IMR-90 (cell line): ENCODE measurements at regions not wholly inside any gene's neighbourhood (a gene's known extent, or its start where the extent isn't known, plus 50 kb on each side); places are given as distances from the start of the nearest gene placed in this dataset.

Experiments used
- ATAC-seq: fragments of 200-7000 bp; cut with Tn5 transposase; 2 replicates; pipeline ENCODE4 v1.9.1; 2020; ENCODE audit warnings: low read depth, mild to moderate bottlenecking, moderate library complexity
- BruUV-seq: library from RNA; stranded (reverse); fragments of 400-500 nt; replicated peaks from 2 replicates; lab custom pipeline; 2021; lab: Mats Ljungman, UMichigan
- CTCF ChIA-PET: fragments of 300-600 bp; formaldehyde crosslinking; extraction: SDS; loops from one replicate; lab custom pipeline; 2021; ENCODE audit warnings: antibody characterized with exemption; lab: Yijun Ruan, JAX
- POLR2A ChIA-PET: fragments of 300-600 bp; sonication (Branson Sonifier 250); formaldehyde crosslinking; loops from one replicate; lab custom pipeline; 2022; ENCODE audit warnings: antibody characterized with exemption; ENCODE audit not compliant: unreplicated experiment; lab: Charles Lee
- DNase-seq: peaks from one replicate; pipeline ENCODE4 v3.0.0; 2013
- H2AFZ ChIP-seq: replicated peaks from 2 replicates; pipeline ENCODE3; 2013; ENCODE audit warnings: low read length, mild to moderate bottlenecking; ENCODE audit not compliant: poor library complexity
- H2AK5ac ChIP-seq: 2 replicates; pipeline ENCODE4 v1.6.1; 2013; ENCODE audit warnings: low read depth, low read length, inconsistent platforms
- H2AK9ac ChIP-seq: replicated peaks from 2 replicates; pipeline ENCODE3; 2013; ENCODE audit warnings: mild to moderate bottlenecking, low read depth, low read length, moderate library complexity; ENCODE audit not compliant: poor library complexity
- H2BK120ac ChIP-seq: 2 replicates; pipeline ENCODE4 v1.6.1; 2013; ENCODE audit warnings: low read depth, low read length, inconsistent platforms
- H2BK15ac ChIP-seq: 3 replicates; pipeline ENCODE4 v1.6.1; 2013; ENCODE audit warnings: low read depth, low read length, inconsistent platforms
- H2BK20ac ChIP-seq: 2 replicates; pipeline ENCODE4 v1.6.1; 2013; ENCODE audit warnings: low read depth, mild to moderate bottlenecking, inconsistent platforms, low read length, moderate library complexity
- H2BK5ac ChIP-seq: 2 replicates; pipeline ENCODE4 v1.6.1; 2013; ENCODE audit warnings: mild to moderate bottlenecking, low read depth, low read length, inconsistent platforms; ENCODE audit not compliant: poor library complexity, severe bottlenecking
- H3K14ac ChIP-seq: replicated peaks from 2 replicates; pipeline ENCODE4 v1.6.1; 2013; ENCODE audit warnings: low read depth, low read length, inconsistent platforms
- H3K18ac ChIP-seq: 2 replicates; pipeline ENCODE4 v1.6.1; 2013; ENCODE audit warnings: low read depth, low read length, control low read depth
- H3K23ac ChIP-seq: 2 replicates; pipeline ENCODE4 v1.6.1; 2013; ENCODE audit warnings: low read depth, low read length, inconsistent platforms
- H3K27ac ChIP-seq: 2 replicates; pipeline ENCODE4 v1.5.1; 2013; ENCODE audit warnings: mild to moderate bottlenecking, control low read depth, low read length; ENCODE audit not compliant: insufficient read depth
- H3K27me3 ChIP-seq: 2 replicates; pipeline ENCODE4 v1.6.1; 2013; ENCODE audit warnings: low read length; ENCODE audit not compliant: control insufficient read depth, insufficient read depth
- H3K36me3 ChIP-seq: 2 replicates; pipeline ENCODE4 v1.6.1; 2013; ENCODE audit warnings: low read length, mixed read lengths; ENCODE audit not compliant: control insufficient read depth, insufficient read depth
- H3K4ac ChIP-seq: 2 replicates; pipeline ENCODE4 v1.6.1; 2013; ENCODE audit warnings: low read depth, low read length, inconsistent platforms
- H3K4me1 ChIP-seq: 2 replicates; pipeline ENCODE4 v1.6.1; 2013; ENCODE audit warnings: low read length, mixed read lengths; ENCODE audit not compliant: control insufficient read depth, insufficient read depth
- H3K4me2 ChIP-seq: 2 replicates; pipeline ENCODE4 v1.6.1; 2013; ENCODE audit warnings: low read depth, mild to moderate bottlenecking, control low read depth, low read length, moderate library complexity
- H3K4me3 ChIP-seq: 2 replicates; pipeline ENCODE4 v1.5.1; 2013; ENCODE audit warnings: low read depth, mild to moderate bottlenecking, control low read depth, low read length, moderate library complexity; ENCODE audit not compliant: insufficient read depth
- H3K56ac ChIP-seq: 2 replicates; pipeline ENCODE4 v1.6.1; 2013; ENCODE audit warnings: low read length, inconsistent platforms; ENCODE audit not compliant: insufficient read depth; ENCODE audit errors: extremely low read depth
- H3K79me1 ChIP-seq, 2 experiments: 2 replicates each; pipeline ENCODE4 v1.6.1; 2013; ENCODE audit warnings: low read length in 2 of 2, inconsistent platforms in 1 of 2, low read depth in 1 of 2
- H3K9ac ChIP-seq: 2 replicates; pipeline ENCODE4 v1.6.1; 2013; ENCODE audit warnings: low read depth, low read length, control low read depth
- H3K9me1 ChIP-seq: 2 replicates; pipeline ENCODE4 v1.6.1; 2013; ENCODE audit warnings: low read length, inconsistent platforms; ENCODE audit not compliant: insufficient read depth
- H3K9me3 ChIP-seq: 2 replicates; pipeline ENCODE4 v1.6.1; 2013; ENCODE audit warnings: low read length; ENCODE audit not compliant: control insufficient read depth, insufficient read depth
- H4K20me1 ChIP-seq: 2 replicates; pipeline ENCODE4 v1.6.1; 2013; ENCODE audit warnings: low read length, inconsistent platforms; ENCODE audit not compliant: insufficient read depth
- H4K5ac ChIP-seq: 2 replicates; pipeline ENCODE4 v1.6.1; 2013; ENCODE audit warnings: mild to moderate bottlenecking, low read depth, low read length, control low read depth
- H4K8ac ChIP-seq, 2 experiments: 2 replicates each; pipeline ENCODE4 v1.6.1; 2013; ENCODE audit warnings: low read depth in 2 of 2, low read length in 2 of 2, control low read depth in 1 of 2, inconsistent platforms in 1 of 2
- H4K91ac ChIP-seq: 2 replicates; pipeline ENCODE4 v1.6.1; 2013; ENCODE audit warnings: low read depth, low read length, inconsistent platforms; ENCODE audit not compliant: insufficient read depth
- BHLHE40 ChIP-seq: fragments of 150-350 bp; IDR thresholded peaks from 2 replicates; pipeline ENCODE4 v1.6.1; 2016; ENCODE audit warnings: mild to moderate bottlenecking, low read depth, low read length
- CEBPB ChIP-seq: IDR thresholded peaks from 2 replicates; pipeline ENCODE4 v1.6.1; 2012; ENCODE audit warnings: low read depth, low read length, improper control_type of control experiment
- CHD1 ChIP-seq: IDR thresholded peaks from 2 replicates; pipeline ENCODE4 v1.6.1; 2012; ENCODE audit warnings: low read depth, low read length, improper control_type of control experiment
- FOS ChIP-seq: fragments of 150-350 bp; IDR thresholded peaks from 2 replicates; pipeline ENCODE4 v1.6.1; 2016; ENCODE audit warnings: low read depth, low read length
- MAFK ChIP-seq: IDR thresholded peaks from 2 replicates; pipeline ENCODE4 v1.6.1; 2012; ENCODE audit warnings: low read depth, low read length, improper control_type of control experiment
- MAZ ChIP-seq: IDR thresholded peaks from 2 replicates; pipeline ENCODE4 v1.6.1; 2012; ENCODE audit warnings: low read depth, mild to moderate bottlenecking, low read length, improper control_type of control experiment, moderate library complexity, borderline replicate concordance
- NFE2L2 ChIP-seq: fragments of 150-350 bp; IDR thresholded peaks from 2 replicates; pipeline ENCODE4 v1.6.1; 2016; ENCODE audit warnings: low read depth, mild to moderate bottlenecking, low read length
- POLR2A ChIP-seq: IDR thresholded peaks from 2 replicates; pipeline ENCODE4 v1.6.1; 2012; ENCODE audit warnings: mild to moderate bottlenecking, low read depth, low read length
- RCOR1 ChIP-seq: IDR thresholded peaks from 2 replicates; pipeline ENCODE4 v1.6.1; 2012; ENCODE audit warnings: mild to moderate bottlenecking, low read length, improper control_type of control experiment; ENCODE audit not compliant: insufficient replicate concordance
- SMC3 ChIP-seq: fragments of 150-350 bp; IDR thresholded peaks from 2 replicates; pipeline ENCODE4 v1.6.1; 2016; ENCODE audit warnings: low read depth, mild to moderate bottlenecking, antibody characterized with exemption, low read length, moderate library complexity
- USF2 ChIP-seq: fragments of 150-350 bp; IDR thresholded peaks from 2 replicates; pipeline ENCODE4 v1.6.1; 2017; ENCODE audit warnings: mild to moderate bottlenecking, antibody characterized with exemption, low read length, low read depth
- WGBS, 2 experiments: methylation state at CpG; one replicate each; pipeline versions ENCODE4 v1.1.5 to v1.1.7; 2013; ENCODE audit warnings: missing lambda C conversion rate in 2 of 2; ENCODE audit not compliant: insufficient read length in 1 of 2; ENCODE audit errors: extremely low coverage in 2 of 2; 5-methylcytosine and 5-hydroxymethylcytosine counted together
- dilution Hi-C: fragments of 300-500 bp; cut with HindIII; formaldehyde crosslinking; loops from one replicate; pipeline ENCODE4 v1.14.3; 2018; ENCODE audit warnings: low sequenced_read_pairs; ENCODE audit not compliant: unreplicated experiment
- in situ Hi-C: fragments of 300-500 bp; cut with MboI; formaldehyde crosslinking; loops from 3 replicates; pipeline ENCODE4 v1.14.3; 2019; ENCODE audit warnings: low sequenced_read_pairs, inconsistent platforms, mixed read lengths
- intact Hi-C: fragments of 100-400 bp; cut with micrococcal nuclease; formaldehyde crosslinking; loops from 2 replicates; pipeline ENCODE4 v1.10.0; 2022

DNA sequence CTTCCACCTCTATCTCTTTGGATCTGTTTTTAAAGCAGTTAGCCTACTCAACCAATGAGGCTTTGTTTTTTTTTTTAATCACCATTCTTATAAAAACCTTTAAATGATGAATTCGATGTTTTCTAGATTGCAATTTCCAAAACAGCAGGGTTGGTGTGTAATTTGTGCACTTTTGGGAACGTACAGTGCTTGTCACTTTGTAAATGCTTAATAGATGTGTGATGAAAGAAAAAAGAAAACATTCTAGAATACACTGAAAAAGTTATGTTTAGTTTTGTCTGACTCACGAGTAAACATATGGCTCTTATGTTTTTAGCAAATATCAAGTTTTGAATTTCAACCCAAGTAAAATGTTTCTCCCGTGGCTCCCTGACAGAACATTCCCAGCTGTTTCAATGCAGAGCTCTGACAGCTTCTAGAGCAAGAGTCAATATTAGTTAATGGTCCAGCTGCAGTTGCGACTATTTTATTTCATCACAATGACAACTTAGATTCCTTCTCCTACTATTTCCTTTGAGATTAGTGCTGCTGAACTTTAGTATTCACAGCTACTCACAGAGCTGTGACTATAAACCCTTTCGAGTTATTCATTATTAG is 362.5 kb upstream of the ADAMTS5 start:
- ATAC-seq: peak; percentile 93

More for the DNA sequence above, 362.5 kb upstream of the ADAMTS5 start:
- Histone ChIP-seq H4K91ac (peak overlapping the region; percentile 99; the same call in 1 of the 2 replicates), H3K18ac (peak overlapping the region; percentile 99; the same call in 1 of the 2 replicates), H3K4me3 (no peak overlapping the region), H2AK9ac (no peak overlapping the region), H2AK5ac (no peak overlapping the region), H4K20me1 (no peaks in the 10 kb centered on the region), H2BK120ac (peak overlapping the region; percentile 100), H3K36me3 (no peaks in the 10 kb centered on the region), H3K4me2 (peak overlapping the region; percentile 77; the same call in 1 of the 2 replicates), H2AFZ (no peak overlapping the region), H2BK5ac (peak overlapping the region; percentile 94), H3K27me3 (no peaks in the 10 kb centered on the region), H3K23ac (no peak overlapping the region), H2BK20ac (no peak overlapping the region), H4K5ac (no peak overlapping the region), H3K9me1 (peaks cover 3% of the 10 kb centered on the region; the same call in 1 of the 2 replicates), H3K9ac (no peak overlapping the region), H4K8ac (peak overlapping the region in 1 of 2 experiments; percentile 76; a peak in 2 of 4 replicates), H3K4me1 (peaks cover 6% of the 10 kb centered on the region), H3K27ac (peak overlapping the region; percentile 90; the same call in 1 of the 2 replicates), H3K4ac (peak overlapping the region; percentile 99; the same call in 1 of the 2 replicates), H3K79me1 (no peaks in the 10 kb centered on the region), H3K9me3 (no peaks in the 10 kb centered on the region), H2BK15ac (peak overlapping the region; percentile 99; the same call in 2 of the 3 replicates), H3K14ac (no peak overlapping the region), H3K56ac (no peak overlapping the region; the same call in 1 of the 2 replicates)
- 0% methylated on average over 2 of the region's 6 CpGs; no CpG with 5 or more reads in 1 of the 2 experiments for WGBS, 2 experiments
- dilution Hi-C loops: no loop called here
- TF ChIP-seq MAFK (no peak), USF2 (no peak), FOS (no peak), RCOR1 (no peak), NFE2L2 (no peak), CHD1 (no peak), SMC3 (no peak), MAZ (no peak), CEBPB (no peak), BHLHE40 (no peak), POLR2A (no peak)
- intact Hi-C loops: no loop called here
- no TSS peak for BruUV-seq
- ChIA-PET CTCF (interaction anchor here (0.6 to 0.9 kb wide), 3 partner anchors 15 to 366 kb away, joined by 3 to 4 read pairs (median 4); no protein-coding TSS in a partner anchor), POLR2A (interaction anchor here (0.5 kb wide), 1 partner anchor 417 kb away, joined by 4 read pairs; no protein-coding TSS in a partner anchor)
- in situ Hi-C loops: no loop called here
- peak; percentile 82 for DNase-seq
